ENCODE measurements at regions not wholly inside any gene's neighbourhood (a gene's known extent, or its start where the extent isn't known, plus 50 kb on each side); places are given as distances from the start of the nearest gene placed in this dataset.

GRCh38 chr7:36038063-36038721 is 114.9 kb upstream of the EEPD1 start:
- BruUV-seq (replicated peaks) = no TSS peak
- Histone ChIP-seq H3K4me1 (ENCODE audit: control insufficient read depth, extremely low read depth, insufficient read depth, low read length) (peaks cover 41% of the 10 kb centered on the region), H3K9ac (replicated peaks; ENCODE audit: extremely low read depth, insufficient read depth, low read length) (no peak overlapping the region), H2AFZ (ENCODE audit: low read depth, low read length) (no peak overlapping the region), H3K36me3 (ENCODE audit: control insufficient read depth in 2 of 2, extremely low read depth in 1 of 2, insufficient read depth in 2 of 2, low read length in 2 of 2) (no peaks in the 10 kb centered on the region), H3K27me3 (ENCODE audit: control insufficient read depth in 2 of 2, insufficient read depth in 2 of 2, low read length in 2 of 2) (peaks cover 4 to 7% of the 10 kb centered on the region in 2 experiments), H3K9me1 (replicated peaks; ENCODE audit: control insufficient read depth, extremely low read depth, insufficient read depth, low read length) (no peaks in the 10 kb centered on the region), H3K4me2 (ENCODE audit: insufficient read depth, low read length) (no peak overlapping the region), H3K27ac (ENCODE audit: insufficient read depth, low read depth, low read length) (peak overlapping the region; percentile 48), H4K20me1 (replicated peaks; ENCODE audit: control insufficient read depth, extremely low read depth, insufficient read depth, low read length) (no peaks in the 10 kb centered on the region), H3K4me3 (replicated peaks in 1 of 3; ENCODE audit: insufficient read depth in 1 of 3, low read depth in 1 of 3, low read length in 3 of 3) (no peak overlapping the region), H3K9me3 (replicated peaks; ENCODE audit: control insufficient read depth, insufficient read depth, low read length) (no peaks in the 10 kb centered on the region), H3K79me2 (ENCODE audit: control insufficient read depth, insufficient read depth, low read length) (no peaks in the 10 kb centered on the region)
- DNase-seq (ENCODE audit: low read depth, low spot score) (no peak), FAIRE-seq (no peak)
- TF ChIP-seq FOS (IDR thresholded peaks at IDR 0.05; ENCODE audit: borderline replicate concordance, insufficient read depth, low read length) (no peak), GATA2 (IDR thresholded peaks at IDR 0.05; ENCODE audit: insufficient read depth, insufficient read length, low read depth, low read length) (no peak), MAX (IDR thresholded peaks at IDR 0.05; ENCODE audit: insufficient read depth, insufficient read length) (no peak), EZH2 (IDR thresholded peaks at IDR 0.05; ENCODE audit: borderline replicate concordance, low read depth, low read length, severe bottlenecking) (no peak), JUN (IDR thresholded peaks at IDR 0.05; ENCODE audit: borderline replicate concordance, insufficient read depth, insufficient read length, low read depth) (no peak), POLR2AphosphoS5 (IDR thresholded peaks at IDR 0.05; ENCODE audit: insufficient read depth, low read depth, low read length) (no peak), MYC (IDR thresholded peaks at IDR 0.05; ENCODE audit: low read depth, low read length) (no peak), POLR2A (IDR thresholded peaks at IDR 0.05; ENCODE audit: low read depth, low read length) (no peak), CTCF (IDR thresholded peaks at IDR 0.05; ENCODE audit: extremely low read depth in 1 of 2, insufficient read depth in 1 of 2, low read depth in 1 of 2, low read length in 2 of 2) (no peak)
- intact Hi-C loops (cut with micrococcal nuclease) = loop anchor here (5.0 to 10.0 kb wide), 3 partner anchors 236 to 357 kb away; partner anchors contain the start of genes HERPUD2 and SEPTIN7
- dilution Hi-C loops (cut with MboI; ENCODE audit: extremely low pct_ligation_motif_present, low sequenced_read_pairs) = no loop called here
- POLR2A ChIA-PET = no interaction called here
- CTCF ChIA-PET = interaction anchor here (0.8 to 2.3 kb wide), 7 partner anchors 10 to 90 kb away, joined by 3 to 7 read pairs (median 3); no protein-coding TSS in a partner anchor

Data from endothelial cell of umbilical vein (primary cell).